Smooth muscle cell (in vitro differentiated cells): ENCODE measurements at regions not wholly inside any gene's neighbourhood (a gene's known extent, or its start where the extent isn't known, plus 50 kb on each side); places are given as distances from the start of the nearest gene placed in this dataset.
"Not testable (repeated sequence)": the region's sequence is repeated elsewhere in the genome, so short reads cannot be mapped to it uniquely, and the experiment has no call there.

ENCODE experiments used
- DNase-seq: peaks from one replicate; lab custom pipeline; 2025; ENCODE audit not compliant: unreplicated experiment; lab: John Stamatoyannopoulos, UW
- H2AFZ ChIP-seq: fragments of 200-600 bp; sonication (generic); 2 replicates; pipeline ENCODE4 v1.6.0; 2016; ENCODE audit warnings: antibody characterized with exemption, low read depth, mild to moderate bottlenecking
- H3F3A ChIP-seq: fragments of 200-600 bp; sonication (generic); 2 replicates; pipeline ENCODE4 v1.6.0; 2017; ENCODE audit warnings: antibody characterized with exemption, low read depth
- H3K27ac ChIP-seq: fragments of 200-600 bp; sonication (generic); 2 replicates; pipeline ENCODE4 v1.5.1; 2016; ENCODE audit warnings: low read depth, mild to moderate bottlenecking
- H3K27me3 ChIP-seq: fragments of 200-600 bp; sonication (generic); 2 replicates; pipeline ENCODE4 v1.6.1; 2016; ENCODE audit warnings: low read depth, mild to moderate bottlenecking
- H3K36me3 ChIP-seq: fragments of 200-600 bp; sonication (generic); 2 replicates; pipeline ENCODE4 v1.5.1; 2016; ENCODE audit warnings: low read depth
- H3K4me1 ChIP-seq: fragments of 200-600 bp; sonication (generic); 2 replicates; pipeline ENCODE4 v1.5.1; 2016; ENCODE audit warnings: low read depth
- H3K4me2 ChIP-seq: fragments of 200-600 bp; sonication (generic); 2 replicates; pipeline ENCODE4 v1.6.0; 2016; ENCODE audit warnings: mild to moderate bottlenecking
- H3K4me3 ChIP-seq: fragments of 200-600 bp; sonication (generic); 2 replicates; pipeline ENCODE4 v1.5.1; 2016; ENCODE audit warnings: mild to moderate bottlenecking
- H3K79me2 ChIP-seq: fragments of 200-600 bp; sonication (generic); 2 replicates; pipeline ENCODE4 v1.6.0; 2016; ENCODE audit warnings: low read depth, mild to moderate bottlenecking
- H3K9ac ChIP-seq: fragments of 200-600 bp; sonication (generic); 2 replicates; pipeline ENCODE4 v1.6.0; 2016; ENCODE audit warnings: low read depth
- H3K9me3 ChIP-seq: fragments of 200-600 bp; sonication (generic); replicated peaks from 2 replicates; pipeline ENCODE4 v1.5.1; 2016; ENCODE audit warnings: low read depth
- H4K20me1 ChIP-seq: fragments of 200-600 bp; sonication (generic); 2 replicates; pipeline ENCODE4 v1.6.0; 2016; ENCODE audit warnings: low read depth
- CTCF ChIP-seq: fragments of 200-600 bp; sonication (generic); IDR thresholded peaks from 2 replicates; pipeline ENCODE4 v1.5.1; 2017; ENCODE audit warnings: borderline replicate concordance, mild to moderate bottlenecking, antibody characterized with exemption; ENCODE audit not compliant: insufficient read depth, poor library complexity, severe bottlenecking
- WGBS: methylation state at CpG from one replicate; pipeline ENCODE4 v1.1.7; 2016; ENCODE audit warnings: low lambda C conversion rate; 5-methylcytosine and 5-hydroxymethylcytosine counted together

GRCh38 chr9:115832031-115832430, 321.6 kb upstream of the PAPPA start:
- H2AFZ ChIP-seq, result no peak overlapping the region
- H3K4me2 ChIP-seq, result no peak overlapping the region
- DNase-seq, result no peak
- H3F3A ChIP-seq, result no peaks in the 10 kb centered on the region
- H3K27me3 ChIP-seq, result no peaks in the 10 kb centered on the region
- H4K20me1 ChIP-seq, result no peaks in the 10 kb centered on the region
- no peak overlapping the region for H3K4me3 ChIP-seq
- H3K36me3 ChIP-seq, result no peaks in the 10 kb centered on the region
- no peaks in the 10 kb centered on the region for H3K9me3 ChIP-seq
- H3K4me1 ChIP-seq, result no peaks in the 10 kb centered on the region
- H3K79me2 ChIP-seq, result no peaks in the 10 kb centered on the region
- TF ChIP-seq CTCF, result no peak
- H3K27ac ChIP-seq, result no peak overlapping the region
- WGBS, result 100% methylated on average over 1 of the region's 1 CpG
- no peak overlapping the region for H3K9ac ChIP-seq

- Histone ChIP-seq H3K27ac (no peak overlapping the region), H3K9ac (no peak overlapping the region), H3K79me2 (no peaks in the 10 kb centered on the region), H2AFZ (peak overlapping the region; percentile 39), H3K27me3 (no peaks in the 10 kb centered on the region), H3K4me3 (no peak overlapping the region), H3K4me1 (no peaks in the 10 kb centered on the region), H3K9me3 (no peaks in the 10 kb centered on the region), H4K20me1 (no peaks in the 10 kb centered on the region), H3K4me2 (no peak overlapping the region), H3F3A (no peaks in the 10 kb centered on the region), H3K36me3 (no peaks in the 10 kb centered on the region)
- DNase-seq, result no peak
- WGBS, result 86% methylated on average over 4 of the region's 4 CpGs
- no peak for TF ChIP-seq CTCF
Measured at GRCh38 chr9:115837618-115838017, 316.0 kb upstream of the PAPPA start.

GRCh38 chr9:115838417-115838816, 315.2 kb upstream of the PAPPA start:
- H3K79me2 ChIP-seq, result no peaks in the 10 kb centered on the region

GRCh38 chr9:115844433-115844832, 309.2 kb upstream of the PAPPA start:
- not testable (repeated sequence) for H3K27ac ChIP-seq, H3K9me3 ChIP-seq, H3K36me3 ChIP-seq, H3F3A ChIP-seq, H4K20me1 ChIP-seq, H3K4me2 ChIP-seq, H3K4me3 ChIP-seq, H3K9ac ChIP-seq, H3K27me3 ChIP-seq, H2AFZ ChIP-seq, H3K79me2 ChIP-seq, H3K4me1 ChIP-seq, DNase-seq
- WGBS, result 86% methylated on average over 8 of the region's 8 CpGs

More at GRCh38 chr9:115838417-115838816, 315.2 kb upstream of the PAPPA start:
- Histone ChIP-seq H3K9me3 (no peaks in the 10 kb centered on the region), H4K20me1 (no peaks in the 10 kb centered on the region), H3K4me2 (no peak overlapping the region), H3K9ac (no peak overlapping the region), H3F3A (no peaks in the 10 kb centered on the region), H3K27me3 (no peaks in the 10 kb centered on the region), H3K4me3 (no peak overlapping the region), H3K4me1 (no peaks in the 10 kb centered on the region), H3K36me3 (no peaks in the 10 kb centered on the region), H3K27ac (no peak overlapping the region), H2AFZ (no peak overlapping the region)
- DNase-seq, result no peak
- 93% methylated on average over 3 of the region's 3 CpGs for WGBS
- no peak for TF ChIP-seq CTCF
